Thoracic aorta (tissue), 2 donors: ENCODE measurements at regions not wholly inside any gene's neighbourhood (a gene's known extent, or its start where the extent isn't known, plus 50 kb on each side); places are given as distances from the start of the nearest gene placed in this dataset.

ENCODE experiments used
- ATAC-seq: fragments of 150-250 bp; one replicate; pipeline ENCODE4 v1.8.0; 2017; ENCODE audit warnings: low read depth; ENCODE audit not compliant: insufficient number of reproducible peaks, low FRiP score
- DNase-seq: peaks from one replicate; pipeline ENCODE4 v3.0.0-alpha.2; 2020; ENCODE audit warnings: low spot score
- H3K27ac ChIP-seq, 2 donors: fragments of 200-600 bp; sonication (generic); 1 replicate in 1 of 2; 2 replicates in 1 of 2; pipeline ENCODE4 v1.5.1; 2016; ENCODE audit warnings: mild to moderate bottlenecking in 2 of 2, moderate library complexity in 2 of 2
- H3K27me3 ChIP-seq: fragments of 200-600 bp; sonication (generic); replicated peaks from 2 replicates; pipeline ENCODE4 v1.6.0; 2016; ENCODE audit warnings: mild to moderate bottlenecking; ENCODE audit not compliant: insufficient read depth
- H3K36me3 ChIP-seq: fragments of 200-600 bp; sonication (generic); one replicate; pipeline ENCODE4 v1.5.1; 2016
- H3K4me1 ChIP-seq, 2 donors: fragments of 200-600 bp; sonication (generic); 1 replicate in 1 of 2; 2 replicates in 1 of 2; pipeline versions ENCODE4 v1.5.1 to v1.6.0; 2016; ENCODE audit warnings: low read depth in 2 of 2, mild to moderate bottlenecking in 1 of 2; ENCODE audit not compliant: control insufficient read depth in 1 of 2
- H3K4me3 ChIP-seq: fragments of 200-600 bp; sonication (generic); 2 replicates; pipeline ENCODE4 v1.5.1; 2016; ENCODE audit warnings: mild to moderate bottlenecking
- H3K9me3 ChIP-seq: fragments of 200-600 bp; sonication (generic); 2 replicates; pipeline ENCODE4 v1.5.1; 2016
- CTCF ChIP-seq: fragments of 200-600 bp; sonication (generic); IDR thresholded peaks from one replicate; pipeline ENCODE4 v1.5.1; 2019; ENCODE audit warnings: antibody characterized with exemption

DNA sequence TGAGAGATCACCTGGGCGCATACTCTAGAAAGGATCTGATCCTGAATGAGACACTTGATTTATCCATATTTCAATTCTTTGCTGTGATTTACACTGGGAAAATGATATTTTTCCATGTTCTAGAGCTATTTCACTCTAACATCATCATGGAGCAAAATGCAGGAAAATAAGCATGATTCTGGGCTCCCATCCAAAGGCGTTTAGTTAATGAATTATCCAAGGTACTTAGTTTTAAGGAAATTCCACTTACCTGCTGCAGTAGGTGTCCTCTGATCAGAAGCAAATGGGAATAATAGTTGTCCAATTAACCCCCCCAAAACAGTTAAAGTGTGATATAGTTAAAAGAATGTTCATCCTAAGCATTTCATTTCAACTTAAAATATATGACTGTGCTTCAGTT is 204.5 kb upstream of the PRKD1 start:
- no peak for ATAC-seq

DNA sequence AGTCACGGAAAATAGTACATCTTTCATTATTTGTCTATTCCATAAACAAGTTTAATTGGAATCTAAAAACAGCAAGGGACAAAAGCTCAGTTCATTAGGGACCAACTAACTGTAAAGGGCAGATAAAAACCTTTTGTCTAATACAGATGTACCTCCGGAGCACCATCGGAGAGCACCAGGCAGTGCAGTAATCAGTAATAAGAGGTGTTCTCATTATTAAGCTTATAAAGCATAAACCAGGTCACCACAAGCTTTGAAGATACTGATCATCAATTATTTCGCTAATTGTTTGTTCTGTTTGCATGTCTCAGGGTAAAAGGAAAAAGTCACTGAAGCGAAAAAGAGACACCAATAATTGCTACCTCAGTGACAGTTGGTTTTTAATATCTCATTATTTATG is 207.3 kb upstream of the PRKD1 start:
- H3K4me3 ChIP-seq: no peak overlapping the region
- H3K9me3 ChIP-seq: no peaks in the 10 kb centered on the region
- DNase-seq: no peak
- no peak overlapping the region for H3K27ac ChIP-seq
- no peaks in the 10 kb centered on the region for H3K27me3 ChIP-seq
- no peaks in the 10 kb centered on the region for H3K36me3 ChIP-seq
- ATAC-seq: no peak
- H3K4me1 ChIP-seq: no peaks in the 10 kb centered on the region
- no peak for TF ChIP-seq CTCF

More for the DNA sequence above, 204.5 kb upstream of the PRKD1 start:
- no peaks in the 10 kb centered on the region for H3K4me1 ChIP-seq
- H3K36me3 ChIP-seq: no peaks in the 10 kb centered on the region
- no peak overlapping the region for H3K27ac ChIP-seq
- H3K4me3 ChIP-seq: no peak overlapping the region
- DNase-seq: no peak
- H3K27me3 ChIP-seq: no peaks in the 10 kb centered on the region
- H3K9me3 ChIP-seq: no peaks in the 10 kb centered on the region
- TF ChIP-seq CTCF: no peak

DNA sequence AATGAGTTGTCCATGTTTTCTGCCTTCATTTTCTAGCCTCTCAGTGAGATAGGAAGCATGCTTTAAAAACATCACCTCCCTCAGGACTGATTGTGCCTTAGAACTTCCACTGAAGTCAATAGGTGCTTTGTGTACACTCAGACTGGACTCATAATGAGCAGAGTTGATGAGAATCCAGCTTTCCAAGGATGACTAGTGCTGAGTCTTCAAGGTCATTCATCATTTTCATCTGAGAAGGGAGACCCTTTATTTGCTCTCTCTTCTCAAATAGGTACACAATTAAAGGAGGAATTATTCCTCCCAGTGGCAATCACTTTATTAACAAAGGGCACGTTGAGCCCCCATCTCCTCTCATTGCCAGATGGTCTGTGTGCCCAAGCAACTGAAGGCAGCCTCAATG is 210.9 kb upstream of the PRKD1 start:
- TF ChIP-seq CTCF: no peak
- Histone ChIP-seq H3K27ac (no peak overlapping the region), H3K36me3 (no peaks in the 10 kb centered on the region), H3K27me3 (no peaks in the 10 kb centered on the region), H3K4me1 (peaks cover 0 to 5% of the 10 kb centered on the region in 2 donors), H3K4me3 (no peak overlapping the region), H3K9me3 (no peaks in the 10 kb centered on the region)
- DNase-seq: no peak
- no peak for ATAC-seq

GRCh38 chr14:30142216-30142615 is 214.6 kb upstream of the PRKD1 start:
- Histone ChIP-seq H3K4me1 (peaks cover 6 to 9% of the 10 kb centered on the region in 2 donors), H3K27ac (no peak overlapping the region), H3K4me3 (no peak overlapping the region), H3K27me3 (no peaks in the 10 kb centered on the region), H3K9me3 (peaks cover 11% of the 10 kb centered on the region), H3K36me3 (no peaks in the 10 kb centered on the region)
- ATAC-seq (no peak), DNase-seq (no peak)
- TF ChIP-seq CTCF: no peak

GRCh38 chr14:30143627-30144026 is 216.0 kb upstream of the PRKD1 start:
- Histone ChIP-seq H3K36me3 (no peaks in the 10 kb centered on the region), H3K4me1 (peaks cover 6 to 9% of the 10 kb centered on the region in 2 donors), H3K27me3 (no peaks in the 10 kb centered on the region), H3K4me3 (peak overlapping the region; percentile 49), H3K9me3 (peaks cover 22% of the 10 kb centered on the region), H3K27ac (no peak overlapping the region)
- ATAC-seq: no peak
- DNase-seq: no peak
- TF ChIP-seq CTCF: no peak
